HCT116 (cell line): ENCODE measurements at regions not wholly inside any gene's neighbourhood (a gene's known extent, or its start where the extent isn't known, plus 50 kb on each side); places are given as distances from the start of the nearest gene placed in this dataset.

Source experiments
- ATAC-seq: fragments of 200-7000 bp; cut with Tn5 transposase; 2 replicates; pipeline ENCODE4 v1.9.1; 2020; ENCODE audit warnings: mild to moderate bottlenecking, moderate library complexity
- BruUV-seq: library from RNA; stranded (reverse); fragments of 400-500 nt; replicated peaks from 2 replicates; lab custom pipeline; 2021; lab: Mats Ljungman, UMichigan
- CTCF ChIA-PET: fragments of 300-600 bp; sonication (Branson Sonifier 250); formaldehyde crosslinking; loops from one replicate; lab custom pipeline; 2021; ENCODE audit warnings: antibody characterized with exemption; lab: Charles Lee
- POLR2A ChIA-PET: fragments of 300-600, 350-600 bp; sonication (Branson Sonifier 250); formaldehyde crosslinking; loops from one replicate; lab custom pipeline; 2021; ENCODE audit warnings: antibody characterized with exemption; lab: Charles Lee
- RAD21 ChIA-PET, 2 experiments: fragments of 300-600 bp; sonication (Branson Sonifier 250); formaldehyde crosslinking; loops; one replicate each; lab custom pipeline; 2023; ENCODE audit warnings: low total read pairs in 2 of 2; ENCODE audit not compliant: uncharacterized antibody in 2 of 2, unreplicated experiment in 2 of 2, low non-redundant PET in 1 of 2; lab: Charles Lee
- DNase-seq: peaks from one replicate; pipeline ENCODE4 v3.0.0-alpha.2; 2010; ENCODE audit warnings: low read depth, low spot score
- H2AFZ ChIP-seq: fragments of 200-600 bp; shearing (Covaris generic), sonication (generic); 2 replicates; pipeline ENCODE4 v1.6.1; 2017; ENCODE audit warnings: low read depth, mixed run types, mixed read lengths, antibody characterized with exemption, low read length; ENCODE audit not compliant: poor library complexity, severe bottlenecking
- H3K27ac ChIP-seq: 2 replicates; pipeline ENCODE4 v1.5.1; 2012; ENCODE audit warnings: low read depth, low read length
- H3K27me3 ChIP-seq: fragments of 200-600 bp; sonication (generic); 2 replicates; pipeline ENCODE4 v1.6.1; 2016; ENCODE audit warnings: mixed run types, low read length, mixed read lengths; ENCODE audit not compliant: insufficient read depth
- H3K36me3 ChIP-seq, 2 experiments: fragments of 200-500 bp in 1 of 2; fragments of 200-600 bp in 1 of 2; sonication (Bioruptor generic) in 1 of 2; sonication (generic) in 1 of 2; 2 replicates each; pipeline versions ENCODE4 v1.5.1 to v1.6.1; 2014 to 2016; ENCODE audit warnings: low read length in 2 of 2, inconsistent platforms in 1 of 2, mixed read lengths in 1 of 2, mixed run types in 1 of 2; ENCODE audit not compliant: insufficient read depth in 2 of 2, control insufficient read depth in 1 of 2
- H3K4me1 ChIP-seq, 2 experiments: fragments of 200-600 bp in 1 of 2; sonication (generic) in 1 of 2; 2 replicates each; pipeline versions ENCODE4 v1.5.1 to v1.6.1; 2012 to 2017; ENCODE audit warnings: low read length in 2 of 2, inconsistent platforms in 1 of 2, mild to moderate bottlenecking in 1 of 2, mixed read lengths in 1 of 2, mixed run types in 1 of 2, moderate library complexity in 1 of 2; ENCODE audit not compliant: insufficient read depth in 2 of 2, control insufficient read depth in 1 of 2
- H3K4me2 ChIP-seq: fragments of 200-600 bp; sonication (generic); 2 replicates; pipeline ENCODE4 v1.6.1; 2017; ENCODE audit warnings: mixed run types, low read length, mixed read lengths
- H3K4me3 ChIP-seq, 2 experiments: fragments of 200-600 bp in 1 of 2; sonication (generic) in 1 of 2; replicated peaks in 1 of 2; 2 replicates each; pipeline ENCODE4 v1.5.1; 2011 to 2016; ENCODE audit warnings: low read length in 2 of 2, control low read depth in 1 of 2, low read depth in 1 of 2, mild to moderate bottlenecking in 1 of 2, mixed read lengths in 1 of 2, mixed run types in 1 of 2
- H3K79me2 ChIP-seq: fragments of 200-600 bp; sonication (generic); 2 replicates; pipeline ENCODE4 v1.6.1; 2017; ENCODE audit warnings: mild to moderate bottlenecking, mixed run types, low read length, moderate library complexity, mixed read lengths; ENCODE audit not compliant: insufficient read depth
- H3K9ac ChIP-seq: fragments of 200-600 bp; sonication (generic); 2 replicates; pipeline ENCODE4 v1.6.1; 2016; ENCODE audit warnings: low read length, mixed read lengths
- H3K9me2 ChIP-seq: fragments of 200-600 bp; sonication (generic), shearing (Covaris generic); 2 replicates; pipeline ENCODE4 v1.6.1; 2017; ENCODE audit warnings: mixed run types, mild to moderate bottlenecking, moderate library complexity; ENCODE audit not compliant: insufficient read depth
- H3K9me3 ChIP-seq, 2 experiments: fragments of 200-500 bp in 1 of 2; fragments of 200-600 bp in 1 of 2; sonication (Bioruptor generic) in 1 of 2; sonication (generic) in 1 of 2; 2 replicates each; pipeline ENCODE4 v1.6.1; 2014 to 2017; ENCODE audit warnings: low read length in 2 of 2, mixed read lengths in 2 of 2, inconsistent platforms in 1 of 2, low read depth in 1 of 2, mild to moderate bottlenecking in 1 of 2, mixed run types in 1 of 2, moderate library complexity in 1 of 2; ENCODE audit not compliant: control insufficient read depth in 1 of 2, insufficient read depth in 1 of 2
- H4K20me1 ChIP-seq: fragments of 200-600 bp; sonication (generic), shearing (Covaris generic); 2 replicates; pipeline ENCODE4 v1.6.1; 2017; ENCODE audit warnings: mixed run types, mild to moderate bottlenecking, moderate library complexity; ENCODE audit not compliant: insufficient read depth
- ATF3 ChIP-seq: IDR thresholded peaks from 2 replicates; pipeline ENCODE4 v1.6.1; 2012
- CBX3 ChIP-seq: IDR thresholded peaks from 2 replicates; pipeline ENCODE4 v1.6.1; 2012; ENCODE audit warnings: low read depth
- CEBPB ChIP-seq: IDR thresholded peaks from 2 replicates; pipeline ENCODE4 v1.6.1; 2012; ENCODE audit warnings: low read depth
- CTCF ChIP-seq, 3 experiments: fragments of 200-600 bp in 1 of 3; sonication (generic) in 1 of 3; IDR thresholded peaks in 2 of 3; conservative IDR thresholded peaks in 1 of 3; 2 replicates each; pipeline ENCODE4 v1.5.1; 2012 to 2017; ENCODE audit warnings: low read depth in 2 of 3, low read length in 2 of 3, antibody characterized with exemption in 1 of 3, borderline replicate concordance in 1 of 3, control low read depth in 1 of 3, mild to moderate bottlenecking in 1 of 3, mixed read lengths in 1 of 3, mixed run types in 1 of 3, moderate library complexity in 1 of 3; ENCODE audit not compliant: insufficient read depth in 1 of 3
- EGR1 ChIP-seq: IDR thresholded peaks from 2 replicates; pipeline ENCODE4 v1.6.1; 2012; ENCODE audit warnings: low read depth
- ELF1 ChIP-seq: IDR thresholded peaks from 2 replicates; pipeline ENCODE4 v1.6.1; 2012; ENCODE audit warnings: low read depth, borderline replicate concordance
- EZH2 ChIP-seq: fragments of 200-600 bp; sonication (generic); IDR thresholded peaks from 2 replicates; pipeline ENCODE4 v1.6.1; 2017; ENCODE audit warnings: antibody characterized with exemption, mixed run types
- EZH2phosphoT487 ChIP-seq: fragments of 200-600 bp; IDR thresholded peaks from 2 replicates; pipeline ENCODE4 v1.6.1; 2018; ENCODE audit warnings: antibody characterized with exemption, borderline replicate concordance
- JUND ChIP-seq: IDR thresholded peaks from 2 replicates; pipeline ENCODE4 v1.6.1; 2012
- MAX ChIP-seq: IDR thresholded peaks from 2 replicates; pipeline ENCODE4 v1.6.1; 2012
- RAD21 ChIP-seq: IDR thresholded peaks from 2 replicates; pipeline ENCODE4 v1.6.1; 2012; ENCODE audit warnings: low read depth, mild to moderate bottlenecking
- SP1 ChIP-seq: IDR thresholded peaks from 2 replicates; pipeline ENCODE4 v1.6.1; 2012; ENCODE audit warnings: low read depth
- YY1 ChIP-seq: IDR thresholded peaks from 2 replicates; pipeline ENCODE4 v1.6.1; 2011; ENCODE audit warnings: low read length, low read depth, moderate library complexity, mild to moderate bottlenecking; ENCODE audit not compliant: insufficient replicate concordance; ENCODE audit errors: extremely low read depth
- ZBTB33 ChIP-seq: IDR thresholded peaks from 2 replicates; pipeline ENCODE4 v1.6.1; 2011; ENCODE audit warnings: mild to moderate bottlenecking, low read length, moderate library complexity; ENCODE audit not compliant: insufficient replicate concordance; ENCODE audit errors: extremely low read depth
- ZFX ChIP-seq: fragments of 450-650 bp; IDR thresholded peaks from 2 replicates; pipeline ENCODE4 v1.6.1; 2017
- ZNF274 ChIP-seq: fragments of 200-500 bp; sonication (Bioruptor generic); IDR thresholded peaks from 2 replicates; pipeline ENCODE4 v1.6.1; 2014; ENCODE audit warnings: mild to moderate bottlenecking, low read depth, low read length, inconsistent platforms
- intact Hi-C: fragments of 100-400 bp; cut with micrococcal nuclease; formaldehyde crosslinking; loops from 2 replicates; pipeline ENCODE4 v1.10.0; 2022

GRCh38 chr7:69295977-69296376, 302.3 kb upstream of the AUTS2 start:
- no peak for DNase-seq
- POLR2A ChIA-PET = no interaction called here
- Histone ChIP-seq H3K4me3 (no peak overlapping the region), H3K9me3 (peaks cover 0 to 12% of the 10 kb centered on the region in 2 experiments; a peak in 2 of 4 replicates), H3K9me2 (no peaks in the 10 kb centered on the region), H2AFZ (no peak overlapping the region), H3K9ac (no peak overlapping the region), H3K4me1 (no peaks in the 10 kb centered on the region), H3K79me2 (no peaks in the 10 kb centered on the region), H3K4me2 (no peak overlapping the region), H3K27ac (no peak overlapping the region), H4K20me1 (no peaks in the 10 kb centered on the region), H3K27me3 (no peaks in the 10 kb centered on the region), H3K36me3 (no peaks in the 10 kb centered on the region)
- no TSS peak for BruUV-seq
- RAD21 ChIA-PET = no interaction called here
- no peak for ATAC-seq
- intact Hi-C loops = no loop called here
- no peak for TF ChIP-seq ZFX
- TF ChIP-seq ZBTB33 = no peak
- no peak for TF ChIP-seq EZH2phosphoT487
- no peak for TF ChIP-seq EGR1
- no peak for TF ChIP-seq CBX3
- TF ChIP-seq RAD21 = no peak
- no peak for TF ChIP-seq CTCF (IDR thresholded peaks at IDR 0.05 in 2 of 3, conservative IDR thresholded peaks at IDR 0.05 in 1 of 3; ENCODE audit: borderline replicate concordance in 1 of 3, insufficient read depth in 1 of 3, low read depth in 2 of 3, low read length in 2 of 3)
- TF ChIP-seq ATF3 = no peak
- no peak for TF ChIP-seq ZNF274
- TF ChIP-seq SP1 = no peak
- no peak for TF ChIP-seq EZH2
- no peak for TF ChIP-seq ELF1
- no peak for TF ChIP-seq YY1
- TF ChIP-seq CEBPB = no peak
- no peak for TF ChIP-seq MAX
- TF ChIP-seq JUND = no peak
- CTCF ChIA-PET = no interaction called here
